Neural crest cell (in vitro differentiated cells): ENCODE measurements at regions not wholly inside any gene's neighbourhood (a gene's known extent, or its start where the extent isn't known, plus 50 kb on each side); places are given as distances from the start of the nearest gene placed in this dataset.

ENCODE experiments used
- DNase-seq: peaks from one replicate; pipeline ENCODE4 v3.0.0; 2021; ENCODE audit warnings: low read depth, mixed read lengths, low spot score
- H3K27ac Mint-ChIP-seq: one replicate; pipeline ENCODE4 v1.8.0; 2021; ENCODE audit warnings: mild to moderate bottlenecking, mixed read lengths; ENCODE audit not compliant: unreplicated experiment
- H3K27me3 Mint-ChIP-seq: 2 replicates; pipeline ENCODE4 v1.8.0; 2021; ENCODE audit warnings: low read depth, mild to moderate bottlenecking, mixed read lengths
- H3K36me3 Mint-ChIP-seq: 2 replicates; pipeline ENCODE4 v1.8.0; 2021; ENCODE audit warnings: low read depth, mild to moderate bottlenecking, mixed read lengths
- H3K4me1 Mint-ChIP-seq: 2 replicates; pipeline ENCODE4 v1.8.0; 2021; ENCODE audit warnings: mixed read lengths
- H3K4me3 Mint-ChIP-seq: one replicate; pipeline ENCODE4 v1.8.0; 2021; ENCODE audit warnings: mild to moderate bottlenecking, mixed read lengths
- H3K9me3 Mint-ChIP-seq: 2 replicates; pipeline ENCODE4 v1.8.0; 2021; ENCODE audit warnings: mixed read lengths
- TF ChIP-seq, protein P1 (sequence below): fragments of 200-600 bp; sonication (generic); conservative IDR thresholded peaks from 2 replicates; pipeline ENCODE4 v1.5.0; 2021; ENCODE audit warnings: antibody characterized with exemption, mild to moderate bottlenecking

- no peaks in the 10 kb centered on the region for H3K36me3 Mint-ChIP-seq
- H3K27ac Mint-ChIP-seq = no peak overlapping the region
- H3K27me3 Mint-ChIP-seq = no peaks in the 10 kb centered on the region
- DNase-seq = no peak
- no peaks in the 10 kb centered on the region for H3K4me1 Mint-ChIP-seq
- H3K4me3 Mint-ChIP-seq = no peak overlapping the region
- TF ChIP-seq, protein P1, sequence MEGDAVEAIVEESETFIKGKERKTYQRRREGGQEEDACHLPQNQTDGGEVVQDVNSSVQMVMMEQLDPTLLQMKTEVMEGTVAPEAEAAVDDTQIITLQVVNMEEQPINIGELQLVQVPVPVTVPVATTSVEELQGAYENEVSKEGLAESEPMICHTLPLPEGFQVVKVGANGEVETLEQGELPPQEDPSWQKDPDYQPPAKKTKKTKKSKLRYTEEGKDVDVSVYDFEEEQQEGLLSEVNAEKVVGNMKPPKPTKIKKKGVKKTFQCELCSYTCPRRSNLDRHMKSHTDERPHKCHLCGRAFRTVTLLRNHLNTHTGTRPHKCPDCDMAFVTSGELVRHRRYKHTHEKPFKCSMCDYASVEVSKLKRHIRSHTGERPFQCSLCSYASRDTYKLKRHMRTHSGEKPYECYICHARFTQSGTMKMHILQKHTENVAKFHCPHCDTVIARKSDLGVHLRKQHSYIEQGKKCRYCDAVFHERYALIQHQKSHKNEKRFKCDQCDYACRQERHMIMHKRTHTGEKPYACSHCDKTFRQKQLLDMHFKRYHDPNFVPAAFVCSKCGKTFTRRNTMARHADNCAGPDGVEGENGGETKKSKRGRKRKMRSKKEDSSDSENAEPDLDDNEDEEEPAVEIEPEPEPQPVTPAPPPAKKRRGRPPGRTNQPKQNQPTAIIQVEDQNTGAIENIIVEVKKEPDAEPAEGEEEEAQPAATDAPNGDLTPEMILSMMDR = no peak
- H3K9me3 Mint-ChIP-seq = peaks cover 4% of the 10 kb centered on the region
Observed at GRCh38 chr6:153941768-153942167, 97.3 kb upstream of the OPRM1 start.

GRCh38 chr6:153938876-153939275, 100.2 kb upstream of the OPRM1 start:
- H3K4me1 Mint-ChIP-seq = no peaks in the 10 kb centered on the region

GRCh38 chr6:153931431-153931830, 107.6 kb upstream of the OPRM1 start:
- TF ChIP-seq, protein P1 = no peak
- Mint-ChIP-seq H3K27ac (no peak overlapping the region), H3K4me3 (no peak overlapping the region), H3K4me1 (no peaks in the 10 kb centered on the region), H3K36me3 (no peaks in the 10 kb centered on the region), H3K27me3 (no peaks in the 10 kb centered on the region), H3K9me3 (peaks cover 1% of the 10 kb centered on the region)
- DNase-seq = no peak

More at GRCh38 chr6:153938876-153939275, 100.2 kb upstream of the OPRM1 start:
- no peak overlapping the region for H3K27ac Mint-ChIP-seq
- no peak for DNase-seq
- peaks cover 8% of the 10 kb centered on the region for H3K9me3 Mint-ChIP-seq
- no peak overlapping the region for H3K4me3 Mint-ChIP-seq
- H3K27me3 Mint-ChIP-seq = no peaks in the 10 kb centered on the region
- TF ChIP-seq, protein P1 = no peak
- H3K36me3 Mint-ChIP-seq = no peaks in the 10 kb centered on the region

DNA sequence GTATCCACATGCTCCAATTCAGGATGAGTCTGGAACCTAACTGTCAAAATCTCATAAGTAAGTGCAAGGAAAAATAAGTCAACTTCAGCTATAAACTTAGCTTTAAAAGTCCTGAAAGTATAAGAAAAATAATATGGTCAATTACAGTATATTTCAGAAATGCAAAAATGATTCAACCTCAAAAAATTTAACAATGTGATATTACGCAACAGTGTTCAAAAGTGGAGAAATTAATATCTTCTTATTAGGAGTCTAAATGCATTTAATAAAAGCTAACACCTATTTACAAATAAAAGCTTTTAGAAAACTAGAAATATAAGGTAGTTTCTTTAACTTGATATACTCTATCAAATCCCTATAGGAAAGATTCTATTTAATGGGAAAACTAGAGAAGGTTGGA, 111.2 kb upstream of the OPRM1 start:
- no peak overlapping the region for H3K27ac Mint-ChIP-seq
- H3K4me3 Mint-ChIP-seq = no peak overlapping the region
- H3K4me1 Mint-ChIP-seq = no peaks in the 10 kb centered on the region
- H3K27me3 Mint-ChIP-seq = no peaks in the 10 kb centered on the region
- H3K9me3 Mint-ChIP-seq = no peaks in the 10 kb centered on the region
- TF ChIP-seq, protein P1 = no peak
- no peaks in the 10 kb centered on the region for H3K36me3 Mint-ChIP-seq
- no peak for DNase-seq

- no peak overlapping the region for H3K4me3 Mint-ChIP-seq
- TF ChIP-seq, protein P1 = no peak
- no peak for DNase-seq
- no peaks in the 10 kb centered on the region for H3K27me3 Mint-ChIP-seq
- no peaks in the 10 kb centered on the region for H3K4me1 Mint-ChIP-seq
- peaks cover 10% of the 10 kb centered on the region for H3K9me3 Mint-ChIP-seq
- no peaks in the 10 kb centered on the region for H3K36me3 Mint-ChIP-seq
- H3K27ac Mint-ChIP-seq = no peak overlapping the region
Observed at GRCh38 chr6:153898360-153899059, 140.5 kb upstream of the OPRM1 start.
